SK-N-SH treated with all-trans-retinoic acid at 6 μM for 48 hours (cell line): ENCODE measurements at regions not wholly inside any gene's neighbourhood (a gene's known extent, or its start where the extent isn't known, plus 50 kb on each side); places are given as distances from the start of the nearest gene placed in this dataset.

Source experiments
- TCF4 ChIP-seq: fragments of 250-450 bp; sonication (Bioruptor Pico); IDR thresholded peaks from 2 replicates; pipeline ENCODE4 v1.8.0; 2021; ENCODE audit warnings: mild to moderate bottlenecking, moderate library complexity, borderline replicate concordance
- TOX ChIP-seq: fragments of 250-450 bp; sonication (Bioruptor Pico); IDR thresholded peaks from 2 replicates; pipeline ENCODE4 v1.8.0; 2021; ENCODE audit warnings: mild to moderate bottlenecking, moderate library complexity, borderline replicate concordance
- ZFP3 ChIP-seq: fragments of 250-450 bp; sonication (Bioruptor Pico); IDR thresholded peaks from 2 replicates; pipeline ENCODE4 v1.5.0; 2020; ENCODE audit warnings: mild to moderate bottlenecking, moderate library complexity
- ZNF565 ChIP-seq: fragments of 450-650 bp; formaldehyde crosslinking; conservative IDR thresholded peaks from 2 replicates; pipeline ENCODE4 v1.5.0; 2020; ENCODE audit warnings: low read depth, mild to moderate bottlenecking, moderate library complexity
- TF ChIP-seq, protein P1 (sequence below): fragments of 250-450 bp; sonication (Bioruptor Pico); IDR thresholded peaks from 2 replicates; pipeline ENCODE4 v1.8.0; 2020; ENCODE audit warnings: mild to moderate bottlenecking, moderate library complexity, borderline replicate concordance
- TF ChIP-seq, protein P2 (sequence below): fragments of 250-450 bp; sonication (Bioruptor Pico); IDR thresholded peaks from 2 replicates; pipeline ENCODE4 v1.8.0; 2021; ENCODE audit warnings: low read depth, mild to moderate bottlenecking, moderate library complexity, borderline replicate concordance

DNA sequence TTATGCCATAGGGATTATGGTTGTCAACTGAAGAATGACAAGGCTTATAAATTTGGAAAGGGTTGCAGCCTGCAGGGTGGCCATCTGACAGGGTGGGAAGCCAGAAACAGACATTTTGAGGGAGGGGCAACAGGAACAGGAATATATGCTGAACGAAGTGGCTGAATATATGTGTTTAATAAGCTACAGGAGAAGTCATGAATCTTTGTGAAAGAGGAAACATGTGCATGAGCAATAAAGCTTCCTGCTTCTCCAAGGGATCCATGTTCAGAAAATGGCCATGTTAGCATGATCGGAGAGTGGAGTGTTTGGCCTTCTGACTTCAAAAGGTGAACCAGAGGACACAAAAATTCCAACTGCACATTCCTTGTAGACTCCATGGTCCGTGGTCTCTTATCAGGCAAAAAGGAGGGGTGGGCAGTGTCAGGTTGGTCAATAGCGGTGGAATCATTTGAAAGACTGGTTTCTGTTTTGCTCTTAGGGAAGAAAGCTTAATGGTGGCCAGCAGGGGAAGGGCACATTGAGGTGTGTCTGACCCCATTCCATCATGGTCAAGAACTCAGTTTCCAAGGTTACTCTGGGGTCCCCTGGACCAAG, 144.1 kb downstream of the SOCS6 start:
- TF ChIP-seq, protein P1, sequence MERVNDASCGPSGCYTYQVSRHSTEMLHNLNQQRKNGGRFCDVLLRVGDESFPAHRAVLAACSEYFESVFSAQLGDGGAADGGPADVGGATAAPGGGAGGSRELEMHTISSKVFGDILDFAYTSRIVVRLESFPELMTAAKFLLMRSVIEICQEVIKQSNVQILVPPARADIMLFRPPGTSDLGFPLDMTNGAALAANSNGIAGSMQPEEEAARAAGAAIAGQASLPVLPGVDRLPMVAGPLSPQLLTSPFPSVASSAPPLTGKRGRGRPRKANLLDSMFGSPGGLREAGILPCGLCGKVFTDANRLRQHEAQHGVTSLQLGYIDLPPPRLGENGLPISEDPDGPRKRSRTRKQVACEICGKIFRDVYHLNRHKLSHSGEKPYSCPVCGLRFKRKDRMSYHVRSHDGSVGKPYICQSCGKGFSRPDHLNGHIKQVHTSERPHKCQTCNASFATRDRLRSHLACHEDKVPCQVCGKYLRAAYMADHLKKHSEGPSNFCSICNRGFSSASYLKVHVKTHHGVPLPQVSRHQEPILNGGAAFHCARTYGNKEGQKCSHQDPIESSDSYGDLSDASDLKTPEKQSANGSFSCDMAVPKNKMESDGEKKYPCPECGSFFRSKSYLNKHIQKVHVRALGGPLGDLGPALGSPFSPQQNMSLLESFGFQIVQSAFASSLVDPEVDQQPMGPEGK (CRISPR knock-in tag): no peak
- no peak for TF ChIP-seq TCF4 (CRISPR knock-in tag)
- TF ChIP-seq, protein P2, sequence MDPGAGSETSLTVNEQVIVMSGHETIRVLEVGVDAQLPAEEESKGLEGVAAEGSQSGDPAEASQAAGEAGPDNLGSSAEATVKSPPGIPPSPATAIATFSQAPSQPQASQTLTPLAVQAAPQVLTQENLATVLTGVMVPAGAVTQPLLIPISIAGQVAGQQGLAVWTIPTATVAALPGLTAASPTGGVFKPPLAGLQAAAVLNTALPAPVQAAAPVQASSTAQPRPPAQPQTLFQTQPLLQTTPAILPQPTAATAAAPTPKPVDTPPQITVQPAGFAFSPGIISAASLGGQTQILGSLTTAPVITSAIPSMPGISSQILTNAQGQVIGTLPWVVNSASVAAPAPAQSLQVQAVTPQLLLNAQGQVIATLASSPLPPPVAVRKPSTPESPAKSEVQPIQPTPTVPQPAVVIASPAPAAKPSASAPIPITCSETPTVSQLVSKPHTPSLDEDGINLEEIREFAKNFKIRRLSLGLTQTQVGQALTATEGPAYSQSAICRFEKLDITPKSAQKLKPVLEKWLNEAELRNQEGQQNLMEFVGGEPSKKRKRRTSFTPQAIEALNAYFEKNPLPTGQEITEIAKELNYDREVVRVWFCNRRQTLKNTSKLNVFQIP (CRISPR knock-in tag): no peak
- TF ChIP-seq ZNF565 (CRISPR knock-in tag): no peak
- no peak for TF ChIP-seq ZFP3
- TF ChIP-seq TOX: no peak
